HG03039 (cell line): ENCODE measurements at regions not wholly inside any gene's neighbourhood (a gene's known extent, or its start where the extent isn't known, plus 50 kb on each side); places are given as distances from the start of the nearest gene placed in this dataset.

ENCODE experiments used
- ATAC-seq: cut with Tn5 transposase; IDR thresholded peaks from one replicate; pipeline ENCODE4 v1.9.1; 2021; ENCODE audit warnings: mild to moderate bottlenecking, moderate library complexity; ENCODE audit not compliant: unreplicated experiment

DNA sequence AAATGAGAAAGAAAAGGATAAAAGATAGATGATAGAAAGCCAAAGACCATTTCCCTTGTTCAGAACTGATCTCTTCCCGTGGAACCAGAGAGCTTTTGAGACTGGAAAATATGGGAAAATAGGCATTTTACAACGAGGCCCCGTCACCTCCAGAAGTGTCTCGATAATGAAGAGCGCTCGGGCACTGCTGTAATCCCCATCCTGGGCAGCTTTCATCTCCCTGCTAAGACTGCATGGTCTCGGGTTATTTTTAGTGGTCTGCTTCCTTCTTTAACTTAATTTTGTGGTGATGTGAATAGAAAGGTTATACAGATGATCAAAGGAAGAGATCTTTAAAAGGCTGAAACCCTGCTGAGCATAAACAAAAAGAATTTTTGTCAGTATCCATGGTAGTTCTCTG, 176.6 kb downstream of the METTL4 start:
- no peak for ATAC-seq

DNA sequence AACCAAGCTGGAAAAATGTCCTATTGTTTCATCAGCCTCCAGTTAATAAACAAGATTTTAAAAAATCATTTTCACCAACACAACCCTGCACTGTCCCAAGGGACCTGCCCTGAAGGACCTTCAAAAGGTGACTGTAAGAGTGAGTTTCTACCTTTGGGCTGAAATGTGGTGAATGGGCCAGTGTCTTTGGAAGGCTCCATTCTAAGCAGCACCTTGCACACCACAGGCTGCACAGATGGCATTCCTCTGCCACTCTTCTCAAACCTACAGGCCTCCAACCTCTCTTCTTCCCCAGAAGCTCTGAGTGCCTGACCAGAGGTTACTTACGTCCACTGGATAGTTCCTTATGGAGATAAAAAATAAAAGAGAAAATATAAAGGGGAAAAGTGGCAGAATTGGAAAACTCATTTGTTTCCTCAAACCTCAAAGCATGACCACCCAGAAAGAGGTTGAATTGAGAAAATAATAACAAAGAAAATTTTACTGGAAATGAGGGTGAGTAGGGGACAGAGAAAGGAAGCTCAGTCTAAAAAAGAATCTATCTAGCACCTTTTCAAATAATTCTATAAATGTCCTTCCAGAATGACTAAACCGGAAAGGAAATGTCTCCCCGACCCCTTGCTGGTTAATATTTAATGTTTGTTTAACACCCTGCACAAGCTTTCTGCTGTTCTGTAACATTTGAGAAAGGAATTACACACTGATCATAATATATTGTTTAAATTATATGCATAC, 175.7 kb downstream of the METTL4 start:
- no peak for ATAC-seq

- ATAC-seq = no peak
These were observed 175.2 kb downstream of the METTL4 start for GRCh38 chr18:2396162-2396505.

DNA sequence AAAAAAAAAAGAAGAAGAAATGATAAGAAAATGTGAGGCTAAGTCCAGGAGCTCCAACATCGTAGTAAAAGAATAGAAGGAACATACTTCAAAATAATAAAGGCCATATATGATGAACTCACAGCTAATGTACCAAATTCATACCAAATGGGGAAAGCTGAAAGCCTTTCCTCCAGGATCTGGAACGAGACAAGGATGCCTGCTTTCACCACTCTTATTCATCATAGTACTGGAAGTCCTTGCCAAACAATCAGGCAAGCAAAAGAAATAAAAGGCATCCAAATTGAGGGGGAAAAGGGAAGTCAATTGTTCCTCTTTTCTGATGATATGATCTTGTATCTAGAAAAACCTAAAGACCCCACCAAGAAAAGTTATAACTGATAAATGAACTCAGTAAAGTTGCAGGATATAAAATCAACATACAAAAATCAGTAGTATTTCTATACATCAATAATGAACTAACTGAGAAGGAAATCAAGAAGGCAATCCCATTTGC, 170.6 kb downstream of the METTL4 start:
- ATAC-seq = no peak

DNA sequence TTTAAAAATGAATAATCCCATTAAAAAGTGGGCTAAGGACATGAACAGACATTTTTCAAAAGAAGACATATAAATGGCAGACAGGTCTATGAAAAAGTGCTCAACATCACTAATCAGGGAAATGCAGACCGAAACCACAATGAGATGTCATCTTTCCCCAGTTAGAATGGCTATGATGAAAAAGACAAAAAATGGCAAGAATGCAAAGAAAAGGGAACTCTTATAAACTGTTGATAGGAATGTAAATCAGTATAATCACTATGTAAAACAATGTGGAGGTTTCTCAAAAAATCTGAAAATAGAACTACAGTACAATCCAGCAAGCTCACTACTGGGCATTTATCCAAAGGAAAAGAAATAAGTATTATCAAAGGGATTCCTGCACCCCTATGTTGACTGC, 169.2 kb downstream of the METTL4 start:
- ATAC-seq = no peak

DNA sequence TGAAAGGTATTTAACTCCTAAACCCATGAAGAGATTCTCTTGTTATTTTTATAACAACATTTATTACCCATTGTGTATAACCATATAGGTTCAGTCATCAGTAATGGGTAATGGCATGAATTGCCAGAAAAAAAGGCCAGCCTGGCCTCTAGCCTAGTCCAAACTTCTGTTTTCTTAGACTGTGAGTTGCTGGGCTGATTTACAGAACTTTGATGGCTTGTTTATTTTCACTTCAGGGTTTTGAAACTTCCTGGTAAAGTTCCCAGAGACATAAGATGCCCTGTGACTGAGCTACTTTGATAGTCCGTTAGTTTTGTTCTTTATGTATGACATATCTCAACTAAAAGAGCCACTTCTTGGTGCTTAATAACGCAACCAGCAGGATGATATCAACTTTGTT, 164.8 kb downstream of the METTL4 start:
- no peak for ATAC-seq

- no peak for ATAC-seq
These were observed 163.3 kb downstream of the METTL4 start for GRCh38 chr18:2407961-2408360.

- no peak for ATAC-seq
These were observed 161.4 kb downstream of the METTL4 start for GRCh38 chr18:2409906-2410305.

DNA sequence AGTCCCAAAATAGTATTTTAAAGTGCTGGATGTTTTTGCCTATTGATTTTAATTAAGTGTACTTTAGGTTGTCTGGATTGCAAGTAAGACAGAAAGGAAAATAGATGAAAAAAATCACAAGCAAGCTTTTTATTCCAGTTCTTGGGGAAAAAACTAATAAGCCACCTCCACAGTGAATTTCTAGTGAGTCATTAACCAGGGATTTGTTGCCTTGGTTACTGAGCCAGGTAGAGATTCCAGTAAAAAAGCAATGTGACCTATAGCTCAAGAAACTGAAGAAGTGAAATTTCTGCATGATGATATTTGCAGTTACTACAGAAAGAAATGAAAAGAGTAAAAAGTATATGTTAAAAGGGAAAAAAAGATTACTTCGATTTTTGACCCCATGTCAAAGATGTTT, 160.6 kb downstream of the METTL4 start:
- no peak for ATAC-seq

- no peak for ATAC-seq
These were observed 159.8 kb downstream of the METTL4 start for GRCh38 chr18:2411381-2411960.

- no peak for ATAC-seq
These were observed 159.0 kb downstream of the METTL4 start for GRCh38 chr18:2412281-2412680.

GRCh38 chr18:2412996-2413751, 158.1 kb downstream of the METTL4 start:
- no peak for ATAC-seq

GRCh38 chr18:2414235-2414634, 157.1 kb downstream of the METTL4 start:
- no peak for ATAC-seq

GRCh38 chr18:2415656-2416055, 155.6 kb downstream of the METTL4 start:
- no peak for ATAC-seq

- no peak for ATAC-seq
These were observed 153.3 kb downstream of the METTL4 start for GRCh38 chr18:2417861-2418610.

GRCh38 chr18:2420367-2420766, 150.9 kb downstream of the METTL4 start:
- no peak for ATAC-seq

DNA sequence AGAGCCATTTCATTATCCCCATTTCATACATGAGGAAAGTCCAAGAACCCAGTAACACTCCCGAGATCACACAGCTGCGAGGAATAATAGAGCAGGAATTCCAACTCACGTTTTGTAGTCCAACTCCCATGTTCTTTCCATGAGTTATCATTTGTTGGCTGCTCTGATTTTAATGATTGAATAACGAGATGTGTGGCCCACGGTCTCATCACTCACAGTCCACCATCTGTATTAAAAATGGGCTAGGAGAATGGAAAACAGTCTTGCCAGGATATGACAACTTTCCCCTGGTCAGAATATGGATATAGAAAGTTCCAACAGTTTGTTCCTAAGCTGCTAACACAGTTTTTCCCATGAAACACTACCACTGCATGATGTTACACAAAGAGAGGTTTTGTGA, 147.5 kb downstream of the METTL4 start:
- ATAC-seq = no peak

GRCh38 chr18:2424420-2424819, 146.9 kb downstream of the METTL4 start:
- no peak for ATAC-seq

DNA sequence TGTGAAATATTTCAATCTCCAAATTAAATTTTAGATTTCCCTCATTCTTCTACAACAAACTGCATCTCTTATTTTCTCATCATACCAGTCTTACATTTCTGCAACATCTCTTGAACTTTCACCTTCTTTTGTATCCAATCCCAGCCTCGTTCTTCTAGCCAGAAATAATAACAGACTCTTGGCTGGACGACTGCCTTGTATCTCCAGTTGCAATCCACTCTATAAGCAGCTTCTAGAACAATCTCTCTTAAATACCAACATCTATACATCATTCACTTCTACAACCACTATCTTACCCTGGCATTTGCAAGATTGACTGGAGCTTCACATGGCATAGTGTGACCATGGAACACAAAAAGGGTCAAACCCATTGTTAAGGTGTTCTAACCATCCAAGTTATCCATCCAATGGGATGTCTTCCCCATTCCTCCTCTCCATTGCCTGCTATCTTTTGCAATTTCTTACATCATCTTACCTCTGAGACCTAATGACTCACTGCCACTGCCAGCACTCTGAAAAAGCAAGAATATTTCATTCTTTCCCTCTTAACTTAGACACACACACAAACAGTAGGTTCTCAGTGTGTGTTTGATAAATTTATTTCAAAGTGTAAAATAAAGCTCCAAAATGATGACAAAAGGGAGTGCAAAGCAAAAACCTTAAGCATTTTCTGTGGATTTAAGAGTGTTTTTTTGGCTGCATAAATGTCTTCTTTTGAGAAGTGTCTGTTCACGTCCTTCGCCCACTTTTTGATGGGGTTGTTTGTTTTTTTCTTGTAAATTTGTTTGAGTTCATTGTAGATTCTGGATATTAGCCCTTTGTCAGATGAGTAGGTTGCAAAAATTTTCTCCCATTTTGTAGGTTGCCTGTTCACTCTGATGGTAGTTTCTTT, 145.6 kb downstream of the METTL4 start:
- no peak for ATAC-seq

DNA sequence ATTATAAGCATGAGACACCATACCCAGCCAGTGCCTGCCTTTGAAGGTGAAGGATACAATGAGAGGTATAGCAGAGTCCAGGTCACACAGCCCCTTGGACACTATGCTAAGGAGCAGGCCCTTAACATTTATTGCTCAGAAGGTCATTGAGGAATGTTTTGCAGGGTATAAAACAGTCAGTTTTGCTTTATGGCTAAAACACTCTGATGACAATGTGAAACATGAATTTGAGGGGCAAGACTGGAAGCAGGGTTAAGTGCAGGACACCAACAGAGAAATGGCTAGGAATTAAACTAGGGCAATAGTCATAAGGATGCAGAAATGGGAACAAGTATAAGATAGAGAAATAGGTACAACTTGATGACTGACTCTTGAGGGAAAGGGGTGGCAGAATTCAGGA, 141.1 kb downstream of the METTL4 start:
- ATAC-seq = no peak
